Endothelial cell of umbilical vein (primary cell): ENCODE measurements at regions not wholly inside any gene's neighbourhood (a gene's known extent, or its start where the extent isn't known, plus 50 kb on each side); places are given as distances from the start of the nearest gene placed in this dataset.

Experiments used
- EZH2 ChIP-seq: IDR thresholded peaks from 2 replicates; pipeline ENCODE4 v1.6.1; 2012; ENCODE audit warnings: borderline replicate concordance, low read depth, mild to moderate bottlenecking, moderate library complexity, low read length, inconsistent platforms; ENCODE audit not compliant: severe bottlenecking
- GATA2 ChIP-seq: IDR thresholded peaks from 2 replicates; pipeline ENCODE4 v1.7.0; 2011; ENCODE audit warnings: low read depth, mild to moderate bottlenecking, moderate library complexity, mixed read lengths, low read length; ENCODE audit not compliant: insufficient read length, insufficient read depth
- POLR2AphosphoS5 ChIP-seq: IDR thresholded peaks from 2 replicates; pipeline ENCODE4 v1.6.1; 2012; ENCODE audit warnings: low read depth, mild to moderate bottlenecking, control low read depth, low read length, moderate library complexity; ENCODE audit not compliant: insufficient read depth

DNA sequence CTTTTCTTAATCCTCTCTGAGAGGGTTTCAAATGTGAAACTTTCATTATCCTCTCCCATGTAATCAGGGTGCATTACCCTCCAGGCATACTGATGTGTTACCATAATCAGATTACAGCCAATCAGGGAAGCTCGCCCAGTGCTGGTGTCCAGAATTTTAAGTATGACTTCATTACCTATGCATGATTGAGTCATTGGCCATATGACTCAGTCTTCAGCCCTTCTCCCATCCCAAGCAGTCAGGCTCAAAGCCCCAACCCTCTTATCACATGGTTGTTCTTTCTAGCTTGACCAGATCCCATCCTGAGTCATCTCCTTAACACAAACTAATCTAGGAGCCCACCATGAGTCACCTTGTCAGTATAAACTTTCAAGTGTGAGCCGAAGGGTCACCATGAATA lies 1668.1 kb upstream of the AGA start:
- TF ChIP-seq EZH2 (no peak), POLR2AphosphoS5 (no peak), GATA2 (no peak)
